T47D (cell line): ENCODE measurements at regions not wholly inside any gene's neighbourhood (a gene's known extent, or its start where the extent isn't known, plus 50 kb on each side); places are given as distances from the start of the nearest gene placed in this dataset.
A peak's percentile ranks its signal among the peaks of the same experiment; 100 is the strongest.

Source experiments
- DNase-seq, 2 experiments: peaks; one replicate each; pipeline versions ENCODE4 v3.0.0 to v3.0.0-alpha.2; 2011 to 2012; ENCODE audit warnings: low read depth in 1 of 2, low spot score in 1 of 2
- JUND ChIP-seq: IDR thresholded peaks from 2 replicates; pipeline ENCODE4 v1.6.1; 2012; ENCODE audit warnings: low read depth
- in situ Hi-C: cut with HindIII; loops from 2 replicates; pipeline ENCODE4 v1.10.0; 2016; ENCODE audit warnings: low sequenced_read_pairs, low pct_unique_long_range_greater_than_20kb

GRCh38 chr3:148082506-148083280 lies 615.0 kb upstream of the AGTR1 start:
- TF ChIP-seq JUND = no peak
- no peak for DNase-seq
- in situ Hi-C loops = no loop called here

DNA sequence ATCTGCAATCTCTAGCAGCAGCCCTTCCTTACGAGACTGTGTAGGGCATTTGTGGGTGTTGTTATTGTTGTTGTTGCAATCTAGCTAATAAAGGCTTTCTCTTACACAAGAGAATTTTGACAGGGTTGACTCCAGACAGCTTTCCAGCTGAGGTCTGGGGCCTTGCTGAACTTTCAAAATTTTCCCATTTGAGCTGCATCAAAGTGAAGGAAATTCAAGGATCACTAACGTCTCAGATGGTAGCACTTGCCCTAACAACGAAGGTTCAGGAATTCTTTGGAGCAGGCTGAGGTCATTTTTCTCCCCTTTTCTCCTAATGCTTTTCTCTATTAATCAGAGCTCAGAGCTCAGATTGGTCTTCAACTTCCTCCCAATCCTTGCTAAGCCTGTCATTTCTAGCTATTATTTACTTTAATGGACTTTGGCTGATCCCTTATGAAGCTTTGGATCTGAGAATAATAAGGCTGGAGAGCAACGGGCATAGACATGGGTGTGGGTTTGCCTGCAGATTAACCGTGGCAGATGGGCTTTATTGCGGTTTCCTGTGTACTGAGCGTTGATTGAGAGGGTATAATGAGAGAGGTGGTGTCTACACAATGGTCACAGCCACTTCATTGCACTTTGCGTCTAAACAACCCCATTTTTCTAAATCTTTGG lies 614.0 kb upstream of the AGTR1 start:
- DNase-seq = no peak
- no peak for TF ChIP-seq JUND
- in situ Hi-C loops = no loop called here

DNA sequence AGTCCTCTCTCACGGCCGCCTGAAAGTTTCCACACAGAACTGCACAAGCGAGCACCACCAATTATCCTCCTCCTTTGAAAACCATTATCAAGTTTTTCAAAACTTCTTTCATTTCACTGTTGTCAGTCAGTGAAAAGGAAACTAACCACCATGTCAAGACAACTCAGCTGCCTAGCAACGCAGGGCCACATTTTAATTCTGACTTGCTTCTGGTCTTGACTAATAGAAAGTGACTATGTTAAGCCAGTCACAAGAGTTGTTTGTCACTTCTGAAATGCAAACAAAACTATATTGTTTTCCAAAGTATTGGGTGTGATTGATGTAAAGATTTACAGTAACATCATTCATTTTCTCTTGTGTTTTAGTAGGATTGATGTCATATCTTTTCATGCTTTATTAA lies 612.8 kb upstream of the AGTR1 start:
- DNase-seq = peak in 1 of 2 experiments; percentile 22
- in situ Hi-C loops = no loop called here
- no peak for TF ChIP-seq JUND

DNA sequence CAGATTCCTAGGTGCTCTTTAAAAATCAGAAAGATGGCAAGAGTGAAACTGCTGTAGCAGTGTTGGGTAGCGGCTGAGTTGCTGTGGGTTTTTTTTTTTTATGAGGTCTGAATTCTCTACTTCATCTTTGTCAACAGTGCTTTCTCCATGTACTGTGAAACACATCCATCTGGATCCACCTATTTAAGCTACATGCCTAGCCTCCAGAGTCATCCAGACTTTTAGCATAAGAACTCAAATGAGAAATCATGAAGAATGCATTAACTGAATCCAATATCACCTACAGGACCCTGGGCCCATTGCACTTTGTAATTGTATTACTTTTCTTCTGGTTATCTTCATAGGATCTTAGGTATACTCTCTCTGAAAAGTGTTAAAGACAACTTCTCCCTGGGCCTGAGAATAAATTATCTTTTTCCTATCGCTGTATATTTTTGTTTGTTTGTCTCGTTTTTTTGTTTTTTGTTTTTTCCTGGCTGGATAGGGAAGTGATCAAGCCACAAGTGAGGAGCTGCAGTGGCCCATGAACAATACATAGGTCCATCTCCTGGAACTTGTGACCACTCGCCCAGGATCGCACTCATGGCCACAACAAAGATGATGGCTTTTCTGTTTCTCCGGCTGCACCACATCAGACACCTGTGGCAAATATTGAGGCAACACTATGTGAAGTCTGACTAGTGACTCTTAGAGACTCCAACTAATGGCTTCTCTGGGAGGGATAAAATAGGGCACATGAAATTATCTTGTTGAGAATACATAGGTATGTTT lies 609.9 kb upstream of the AGTR1 start:
- no peak for TF ChIP-seq JUND
- DNase-seq = no peak
- in situ Hi-C loops = no loop called here

DNA sequence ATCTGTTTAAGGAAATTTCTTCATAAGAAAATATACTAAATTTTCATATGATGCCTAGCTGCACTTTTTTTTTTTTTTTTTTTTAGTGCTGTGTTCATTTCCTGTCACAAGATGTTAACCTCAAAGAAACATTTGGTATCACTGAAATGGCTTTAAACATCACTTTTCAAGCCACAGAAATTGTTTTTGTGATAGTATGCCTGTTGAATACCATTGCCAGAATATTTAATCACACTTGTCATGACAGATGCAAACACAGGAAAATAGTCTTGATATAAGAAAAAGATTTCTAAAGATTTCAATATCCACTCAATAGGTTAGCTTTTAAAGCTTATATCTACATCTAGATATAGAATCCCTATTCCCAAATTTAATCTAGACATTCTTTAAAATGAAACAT lies 608.5 kb upstream of the AGTR1 start:
- in situ Hi-C loops = no loop called here
- no peak for DNase-seq
- no peak for TF ChIP-seq JUND

DNA sequence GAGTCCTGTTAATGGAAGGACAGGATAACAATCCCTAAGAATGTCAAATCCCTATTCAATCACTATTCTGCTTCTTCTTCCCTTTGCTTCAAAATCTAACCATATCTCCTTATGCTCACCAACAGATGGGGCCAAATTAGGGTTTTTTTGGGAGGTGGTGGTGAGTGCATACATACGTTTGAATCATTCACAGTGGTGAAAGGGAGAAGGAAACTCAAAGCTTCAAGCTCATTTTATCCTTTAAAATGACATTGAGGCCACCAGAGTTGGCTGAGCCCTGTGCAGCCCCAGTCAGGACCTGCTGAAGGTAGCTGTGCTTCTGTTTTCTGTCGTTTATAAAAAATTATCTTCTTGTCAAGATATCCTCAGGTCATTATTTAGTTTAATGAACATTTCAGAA lies 607.5 kb upstream of the AGTR1 start:
- no peak for DNase-seq
- in situ Hi-C loops = no loop called here
- no peak for TF ChIP-seq JUND

DNA sequence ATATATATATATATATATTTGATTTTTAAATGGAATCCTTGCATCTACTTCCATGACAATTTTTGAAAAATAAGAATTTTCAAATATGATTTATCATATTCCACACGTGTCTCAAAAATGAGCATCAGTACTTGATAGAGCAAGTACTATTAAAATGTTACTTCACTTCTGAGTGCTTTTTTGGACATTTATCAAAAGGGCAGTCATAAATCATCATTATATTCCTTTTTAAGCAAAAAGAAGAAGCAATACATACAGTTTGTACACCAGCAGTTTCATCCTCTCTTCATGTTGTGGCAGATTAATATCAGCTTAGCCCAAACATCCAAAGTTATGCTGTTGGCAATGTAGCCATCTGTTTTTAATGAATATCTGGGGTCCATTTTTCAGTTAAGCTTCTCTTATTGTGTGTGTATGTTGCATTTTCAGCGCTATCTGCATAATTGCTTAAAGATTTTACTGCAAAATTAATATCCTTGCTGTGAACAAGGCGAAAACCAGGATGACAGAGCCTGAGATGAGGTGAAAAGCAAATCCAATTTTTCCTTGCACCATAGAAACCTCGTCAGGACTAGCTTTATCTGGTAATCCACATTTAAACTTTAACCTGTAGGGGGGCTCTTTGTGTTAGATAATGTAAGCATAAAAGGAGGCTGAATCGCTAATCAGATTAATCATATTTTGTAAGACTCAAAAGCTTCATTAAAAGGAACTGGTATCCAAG lies 604.9 kb upstream of the AGTR1 start:
- TF ChIP-seq JUND = no peak
- in situ Hi-C loops = no loop called here
- DNase-seq = no peak

GRCh38 chr3:148093753-148094152 lies 604.0 kb upstream of the AGTR1 start:
- in situ Hi-C loops = no loop called here
- no peak for TF ChIP-seq JUND

DNA sequence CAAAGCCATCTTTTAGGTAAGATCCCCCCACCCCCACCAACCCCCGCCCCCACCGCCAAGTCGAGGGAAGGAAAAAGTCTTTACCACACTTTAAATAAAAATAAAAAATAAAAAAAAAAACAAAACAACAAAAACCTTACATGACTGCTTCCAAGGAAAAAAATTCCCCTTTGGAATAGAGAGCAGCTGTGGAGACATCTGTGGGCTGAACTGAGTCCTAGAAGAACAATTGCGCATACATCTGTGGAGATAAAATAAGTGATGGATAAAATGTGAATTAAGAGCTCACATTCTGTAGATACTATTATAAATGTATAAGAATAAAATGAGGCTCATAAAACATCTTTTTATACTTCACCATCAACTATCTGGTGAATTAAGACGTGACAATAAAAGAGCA lies 601.7 kb upstream of the AGTR1 start:
- in situ Hi-C loops = no loop called here
- no peak for TF ChIP-seq JUND

More at GRCh38 chr3:148093753-148094152, 604.0 kb upstream of the AGTR1 start:
- DNase-seq = no peak

DNA sequence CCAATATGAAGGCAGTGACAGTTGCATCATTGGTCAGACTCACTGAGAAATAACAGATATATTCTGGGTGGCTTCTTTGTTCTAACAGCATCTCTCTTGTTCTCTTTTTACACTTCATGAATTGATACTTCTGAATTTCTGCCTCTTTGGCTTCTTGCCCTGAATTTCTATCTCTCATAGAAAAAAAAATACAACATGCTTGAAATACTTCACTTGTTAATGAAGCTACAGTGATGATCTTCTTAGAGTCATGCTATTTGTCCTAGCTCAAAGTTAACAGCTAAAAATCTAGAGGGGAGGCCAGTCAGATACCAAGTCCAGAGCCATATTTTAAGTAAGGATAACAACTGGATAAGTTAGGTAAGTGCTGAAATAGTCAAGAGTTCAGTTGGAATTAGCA lies 597.2 kb upstream of the AGTR1 start:
- no peak for DNase-seq
- no peak for TF ChIP-seq JUND
- in situ Hi-C loops = no loop called here

More for the DNA sequence above, 601.7 kb upstream of the AGTR1 start:
- no peak for DNase-seq

DNA sequence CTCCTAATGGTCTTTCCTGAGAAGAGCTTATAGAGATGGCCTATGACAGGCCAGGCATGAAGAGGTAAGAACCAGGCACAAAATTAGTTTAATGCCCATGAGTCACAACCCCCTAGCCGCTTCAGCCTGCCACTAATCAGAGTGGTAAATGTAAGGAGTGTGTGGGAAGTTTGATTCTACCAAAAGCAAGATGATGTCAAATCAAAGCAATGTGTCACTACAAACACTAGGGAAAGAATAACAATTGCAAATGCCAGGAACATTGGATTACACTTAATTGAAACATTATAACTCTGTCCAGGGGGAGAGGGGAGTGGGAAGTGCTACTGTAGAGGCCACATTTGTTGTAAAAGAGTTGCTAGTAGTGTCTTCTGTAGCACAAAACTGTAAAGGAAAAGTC lies 596.6 kb upstream of the AGTR1 start:
- TF ChIP-seq JUND = no peak
- no peak for DNase-seq
- in situ Hi-C loops = no loop called here

- TF ChIP-seq JUND = no peak
- in situ Hi-C loops = no loop called here
- no peak for DNase-seq
Measured at GRCh38 chr3:148102156-148102555, 595.5 kb upstream of the AGTR1 start.
